ENCODE measurements at regions not wholly inside any gene's neighbourhood (a gene's known extent, or its start where the extent isn't known, plus 50 kb on each side); places are given as distances from the start of the nearest gene placed in this dataset.

DNA sequence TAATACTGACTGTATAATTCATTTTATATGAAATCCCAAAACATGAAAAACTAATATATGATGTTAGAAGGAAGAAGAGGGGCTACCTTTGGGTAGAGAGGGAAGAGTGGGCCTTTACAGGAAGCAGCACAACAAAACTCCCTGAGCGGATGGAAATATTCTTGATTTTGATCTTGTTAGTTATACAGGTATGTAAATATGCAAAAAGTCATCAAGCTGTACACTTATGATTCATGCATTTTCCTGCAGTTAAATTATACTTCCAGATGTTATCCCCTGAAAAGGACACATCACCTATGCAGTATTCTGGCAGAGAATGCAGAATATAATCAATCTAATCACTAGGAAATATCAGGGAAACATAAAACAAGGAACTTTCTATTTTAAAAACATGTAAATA is 249.4 kb upstream of the MGAT5 start:
- no peak for TF ChIP-seq POLR2A (IDR thresholded peaks at IDR 0.05)
- TF ChIP-seq, protein P1, sequence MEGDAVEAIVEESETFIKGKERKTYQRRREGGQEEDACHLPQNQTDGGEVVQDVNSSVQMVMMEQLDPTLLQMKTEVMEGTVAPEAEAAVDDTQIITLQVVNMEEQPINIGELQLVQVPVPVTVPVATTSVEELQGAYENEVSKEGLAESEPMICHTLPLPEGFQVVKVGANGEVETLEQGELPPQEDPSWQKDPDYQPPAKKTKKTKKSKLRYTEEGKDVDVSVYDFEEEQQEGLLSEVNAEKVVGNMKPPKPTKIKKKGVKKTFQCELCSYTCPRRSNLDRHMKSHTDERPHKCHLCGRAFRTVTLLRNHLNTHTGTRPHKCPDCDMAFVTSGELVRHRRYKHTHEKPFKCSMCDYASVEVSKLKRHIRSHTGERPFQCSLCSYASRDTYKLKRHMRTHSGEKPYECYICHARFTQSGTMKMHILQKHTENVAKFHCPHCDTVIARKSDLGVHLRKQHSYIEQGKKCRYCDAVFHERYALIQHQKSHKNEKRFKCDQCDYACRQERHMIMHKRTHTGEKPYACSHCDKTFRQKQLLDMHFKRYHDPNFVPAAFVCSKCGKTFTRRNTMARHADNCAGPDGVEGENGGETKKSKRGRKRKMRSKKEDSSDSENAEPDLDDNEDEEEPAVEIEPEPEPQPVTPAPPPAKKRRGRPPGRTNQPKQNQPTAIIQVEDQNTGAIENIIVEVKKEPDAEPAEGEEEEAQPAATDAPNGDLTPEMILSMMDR (IDR thresholded peaks at IDR 0.05): no peak
